GM12874 (cell line): ENCODE measurements at regions not wholly inside any gene's neighbourhood (a gene's known extent, or its start where the extent isn't known, plus 50 kb on each side); places are given as distances from the start of the nearest gene placed in this dataset.

Experiments
- CTCF ChIP-seq: IDR thresholded peaks from 2 replicates; pipeline ENCODE4 v1.5.1; 2011; ENCODE audit warnings: low read depth, mild to moderate bottlenecking, control low read depth, low read length, moderate library complexity; ENCODE audit not compliant: insufficient read depth

- no peak for TF ChIP-seq CTCF
Measured at GRCh38 chr4:123578276-123579029, 181.9 kb downstream of the SPRY1 start.

- no peak for TF ChIP-seq CTCF
Measured at GRCh38 chr4:123579961-123580360, 183.4 kb downstream of the SPRY1 start.

GRCh38 chr4:123580981-123581664 is 184.5 kb downstream of the SPRY1 start:
- no peak for TF ChIP-seq CTCF

GRCh38 chr4:123581802-123582201 is 185.2 kb downstream of the SPRY1 start:
- TF ChIP-seq CTCF, result no peak

GRCh38 chr4:123583043-123583442 is 186.4 kb downstream of the SPRY1 start:
- TF ChIP-seq CTCF, result no peak

- no peak for TF ChIP-seq CTCF
Measured at GRCh38 chr4:123585111-123585510, 188.5 kb downstream of the SPRY1 start.

- no peak for TF ChIP-seq CTCF
Measured at GRCh38 chr4:123587983-123588494, 191.4 kb downstream of the SPRY1 start.
